ENCODE measurements at regions not wholly inside any gene's neighbourhood (a gene's known extent, or its start where the extent isn't known, plus 50 kb on each side); places are given as distances from the start of the nearest gene placed in this dataset.

- TF ChIP-seq POLR2AphosphoS5 (IDR thresholded peaks at IDR 0.05) (no peak), CTCF (IDR thresholded peaks at IDR 0.05) (no peak), POLR2A (IDR thresholded peaks at IDR 0.05) (no peak), EP300 (IDR thresholded peaks at IDR 0.05) (no peak)
Measured at GRCh38 chr18:72407048-72407447, 137.1 kb downstream of the CBLN2 start.
